DND-41 (cell line): ENCODE measurements at regions not wholly inside any gene's neighbourhood (a gene's known extent, or its start where the extent isn't known, plus 50 kb on each side); places are given as distances from the start of the nearest gene placed in this dataset.
"Not testable (repeated sequence)": the region's sequence is repeated elsewhere in the genome, so short reads cannot be mapped to it uniquely, and the experiment has no call there.

Source experiments
- ATAC-seq: fragments of 200-7000 bp; cut with Tn5 transposase; 3 replicates; pipeline ENCODE4 v1.9.1; 2021; ENCODE audit warnings: low read depth; ENCODE audit not compliant: insufficient read depth
- DNase-seq: peaks from one replicate; pipeline ENCODE4 v3.0.0-alpha.2; 2020
- H2AFZ ChIP-seq: 2 replicates; pipeline ENCODE4 v1.6.0; 2012; ENCODE audit warnings: low read depth, low read length
- H3K27ac ChIP-seq: 2 replicates; pipeline ENCODE4 v1.5.1; 2012; ENCODE audit warnings: low read length, inconsistent platforms
- H3K27me3 ChIP-seq: fragments of 200-600 bp; sonication (generic); 2 replicates; pipeline ENCODE4 v1.6.0; 2012; ENCODE audit warnings: low read length, mild to moderate bottlenecking, inconsistent platforms; ENCODE audit not compliant: insufficient read depth, poor library complexity
- H3K36me3 ChIP-seq: 2 replicates; pipeline ENCODE4 v1.5.1; 2012; ENCODE audit warnings: low read length, inconsistent platforms; ENCODE audit not compliant: insufficient read depth
- H3K4me1 ChIP-seq: 2 replicates; pipeline ENCODE4 v1.5.1; 2012; ENCODE audit warnings: mild to moderate bottlenecking, low read length; ENCODE audit not compliant: insufficient read depth
- H3K4me2 ChIP-seq: 2 replicates; pipeline ENCODE4 v1.6.0; 2012; ENCODE audit warnings: mild to moderate bottlenecking, moderate library complexity, low read length, inconsistent platforms; ENCODE audit not compliant: insufficient read depth
- H3K4me3 ChIP-seq, 2 experiments: fragments of 200-600 bp in 1 of 2; shearing (Covaris generic) in 1 of 2; 2 replicates each; pipeline ENCODE4 v1.5.1; 2012 to 2016; ENCODE audit warnings: inconsistent platforms in 2 of 2, low read length in 2 of 2, mild to moderate bottlenecking in 2 of 2, low read depth in 1 of 2, moderate library complexity in 1 of 2
- H3K79me2 ChIP-seq: 2 replicates; pipeline ENCODE4 v1.6.0; 2012; ENCODE audit warnings: low read length, inconsistent platforms; ENCODE audit not compliant: insufficient read depth
- H3K9ac ChIP-seq: 2 replicates; pipeline ENCODE4 v1.6.0; 2012; ENCODE audit warnings: low read depth, mild to moderate bottlenecking, inconsistent platforms, low read length, moderate library complexity
- H3K9me3 ChIP-seq: 2 replicates; pipeline ENCODE4 v1.5.1; 2012; ENCODE audit warnings: low read length, moderate library complexity, mild to moderate bottlenecking, inconsistent platforms; ENCODE audit not compliant: insufficient read depth, severe bottlenecking
- H4K20me1 ChIP-seq: 2 replicates; pipeline ENCODE4 v1.6.0; 2012; ENCODE audit warnings: low read length; ENCODE audit not compliant: insufficient read depth
- CTCF ChIP-seq: IDR thresholded peaks from 2 replicates; pipeline ENCODE4 v1.5.1; 2012; ENCODE audit warnings: borderline replicate concordance, low read length, moderate library complexity, mild to moderate bottlenecking; ENCODE audit not compliant: poor library complexity, severe bottlenecking; ENCODE audit errors: extremely low read depth
- EZH2 ChIP-seq: IDR thresholded peaks from 3 replicates; pipeline ENCODE4 v1.6.1; 2012; ENCODE audit warnings: borderline replicate concordance, low read depth, mild to moderate bottlenecking, moderate library complexity, low read length, inconsistent platforms; ENCODE audit not compliant: severe bottlenecking

DNA sequence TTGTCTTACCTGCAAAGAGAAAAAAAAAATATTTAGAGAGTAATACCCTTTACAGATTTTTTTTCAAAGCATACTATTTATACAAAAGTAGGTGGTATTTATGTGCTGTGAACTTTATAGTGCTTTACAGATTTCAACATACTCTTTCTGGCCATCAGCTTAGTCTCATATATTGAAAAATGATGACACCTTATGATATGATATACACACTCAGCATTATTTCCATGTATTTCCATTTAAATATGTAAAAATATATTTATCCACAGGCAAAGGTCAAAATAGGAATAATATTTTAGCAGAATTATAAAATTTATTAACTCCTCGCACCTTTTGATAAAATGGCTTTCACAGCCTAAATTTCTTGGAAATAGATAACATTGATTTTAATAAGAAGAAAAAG is 815.8 kb upstream of the EPHA5 start:
- no peaks in the 10 kb centered on the region for H3K36me3 ChIP-seq
- no peak overlapping the region for H3K27ac ChIP-seq
- no peaks in the 10 kb centered on the region for H3K4me1 ChIP-seq
- no peak overlapping the region for H3K4me3 ChIP-seq
- DNase-seq, result no peak
- no peaks in the 10 kb centered on the region for H4K20me1 ChIP-seq
- no peak for ATAC-seq
- H2AFZ ChIP-seq, result no peak overlapping the region
- H3K9ac ChIP-seq, result no peak overlapping the region
- H3K4me2 ChIP-seq, result no peak overlapping the region
- no peaks in the 10 kb centered on the region for H3K79me2 ChIP-seq
- no peak for TF ChIP-seq EZH2
- no peak for TF ChIP-seq CTCF
- H3K27me3 ChIP-seq, result no peaks in the 10 kb centered on the region
- no peaks in the 10 kb centered on the region for H3K9me3 ChIP-seq

DNA sequence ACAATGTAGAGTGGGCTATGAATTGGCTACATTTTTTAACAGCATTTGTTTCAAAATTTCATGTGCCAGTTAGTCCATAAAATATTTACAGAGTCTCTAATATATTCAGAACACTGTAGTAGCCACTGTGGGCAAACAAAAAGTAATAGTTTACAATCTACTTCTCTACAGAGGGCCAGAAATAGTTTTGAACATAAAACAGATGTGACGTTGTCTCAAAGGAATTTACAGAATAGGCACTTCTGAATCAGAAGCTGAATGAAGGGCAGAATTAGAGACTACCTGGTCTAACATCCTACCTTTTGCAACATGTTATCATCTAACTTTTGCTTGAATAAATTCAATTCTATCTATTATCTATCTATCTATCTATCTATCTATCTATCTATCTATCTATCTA is 811.9 kb upstream of the EPHA5 start:
- H3K4me1 ChIP-seq, result no peaks in the 10 kb centered on the region
- no peaks in the 10 kb centered on the region for H3K27me3 ChIP-seq
- no peaks in the 10 kb centered on the region for H4K20me1 ChIP-seq
- ATAC-seq (no peak), DNase-seq (no peak)
- no peaks in the 10 kb centered on the region for H3K36me3 ChIP-seq
- H2AFZ ChIP-seq, result no peak overlapping the region
- H3K79me2 ChIP-seq, result no peaks in the 10 kb centered on the region
- H3K4me2 ChIP-seq, result no peak overlapping the region
- H3K27ac ChIP-seq, result no peak overlapping the region
- TF ChIP-seq CTCF (no peak), EZH2 (no peak)
- no peak overlapping the region for H3K4me3 ChIP-seq
- no peak overlapping the region for H3K9ac ChIP-seq
- no peaks in the 10 kb centered on the region for H3K9me3 ChIP-seq

DNA sequence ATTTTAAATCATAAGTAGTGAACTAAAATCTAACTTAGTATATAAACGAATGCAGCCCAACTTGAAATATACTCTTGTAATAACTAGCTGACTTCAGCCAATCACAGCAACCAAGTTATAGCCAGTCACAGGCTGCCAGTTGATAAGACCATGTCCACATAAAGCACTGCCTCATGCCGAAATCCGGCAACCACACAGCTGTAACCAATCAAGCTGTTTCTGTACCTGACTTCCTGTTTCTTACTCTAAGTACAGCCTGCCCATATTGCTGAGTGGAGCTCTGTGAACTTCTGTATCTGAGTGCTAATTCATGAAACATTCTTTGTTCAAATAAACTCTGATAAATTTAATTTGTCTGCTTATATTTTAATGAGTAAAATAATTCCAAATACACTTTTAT is 805.3 kb upstream of the EPHA5 start:
- Histone ChIP-seq H3K27ac (no peak overlapping the region), H3K4me3 (no peak overlapping the region), H3K4me1 (no peaks in the 10 kb centered on the region), H3K27me3 (no peaks in the 10 kb centered on the region), H3K79me2 (no peaks in the 10 kb centered on the region), H2AFZ (peak overlapping the region; percentile 24; the same call in 1 of the 2 replicates), H3K36me3 (0 out of 2 replicates have a peak, but pooled peaks cover 3% of the 10 kb centered on the region), H3K9me3 (no peaks in the 10 kb centered on the region), H3K9ac (no peak overlapping the region), H3K4me2 (no peak overlapping the region), H4K20me1 (no peaks in the 10 kb centered on the region)
- ATAC-seq, result 0 out of 3 replicates have a peak, but pooled peaks have one; percentile 48
- TF ChIP-seq CTCF (no peak), EZH2 (no peak)
- DNase-seq, result peak; percentile 14

DNA sequence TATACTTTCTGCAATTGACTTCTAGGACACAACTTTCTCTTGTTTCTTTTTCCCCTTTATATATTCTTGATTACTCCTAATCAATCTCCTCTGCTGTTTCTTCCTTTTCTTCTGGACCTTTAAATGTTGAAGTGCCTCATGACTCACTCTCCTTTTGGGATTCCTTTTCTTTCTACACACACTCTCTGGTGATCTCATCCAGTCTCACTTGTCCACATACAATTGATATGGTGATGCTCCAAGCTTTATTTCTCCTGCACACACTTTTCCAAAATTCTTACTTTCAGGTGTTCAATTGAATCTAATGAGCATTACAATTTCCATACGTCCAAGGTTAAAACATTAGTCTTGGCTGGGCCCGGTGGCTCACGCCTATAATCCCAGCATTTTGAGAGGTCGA is 794.8 kb upstream of the EPHA5 start:
- Histone ChIP-seq H3K4me3 (no peak overlapping the region), H3K9me3 (peaks cover 7% of the 10 kb centered on the region), H4K20me1 (no peaks in the 10 kb centered on the region), H3K79me2 (no peaks in the 10 kb centered on the region), H3K27me3 (no peaks in the 10 kb centered on the region), H3K27ac (no peak overlapping the region), H3K9ac (no peak overlapping the region), H3K36me3 (no peaks in the 10 kb centered on the region), H3K4me1 (no peaks in the 10 kb centered on the region), H2AFZ (no peak overlapping the region), H3K4me2 (no peak overlapping the region)
- ATAC-seq (no peak), DNase-seq (no peak)
- TF ChIP-seq EZH2 (no peak), CTCF (no peak)

DNA sequence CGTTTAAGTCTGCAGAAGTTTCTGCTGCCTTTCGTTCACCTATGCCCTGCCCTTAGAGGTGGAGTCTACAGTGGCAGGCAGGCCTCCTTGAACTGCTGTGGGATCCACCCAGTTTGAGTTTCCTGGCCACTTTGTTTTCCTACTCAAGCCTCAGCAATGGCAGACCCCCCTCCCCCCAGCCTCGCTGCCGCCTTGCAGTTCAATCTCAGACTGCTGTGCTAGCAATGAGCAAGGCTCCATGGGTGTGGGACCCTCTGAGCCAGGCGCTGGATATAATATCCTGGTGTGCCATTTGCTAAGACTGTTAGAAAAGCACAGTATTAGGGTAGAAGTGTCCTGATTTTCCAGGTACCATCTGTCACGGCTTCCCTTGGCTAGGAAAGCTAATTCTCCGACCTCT is 792.6 kb upstream of the EPHA5 start:
- not testable (repeated sequence) for H3K36me3 ChIP-seq, H3K27me3 ChIP-seq, H4K20me1 ChIP-seq, H3K9me3 ChIP-seq, H3K4me1 ChIP-seq, H3K79me2 ChIP-seq, ATAC-seq, H3K4me2 ChIP-seq, H2AFZ ChIP-seq, H3K4me3 ChIP-seq, H3K9ac ChIP-seq, H3K27ac ChIP-seq, DNase-seq
